Activated naive CD4-positive, alpha-beta T cell treated with anti-CD3 and anti-CD28 coated beads, Interleukin-2, amount 50 U/mL, for 72 hours (primary cell): ENCODE measurements at regions not wholly inside any gene's neighbourhood (a gene's known extent, or its start where the extent isn't known, plus 50 kb on each side); places are given as distances from the start of the nearest gene placed in this dataset.
A peak's percentile ranks its signal among the peaks of the same experiment; 100 is the strongest.
"Not testable (repeated sequence)": the region's sequence is repeated elsewhere in the genome, so short reads cannot be mapped to it uniquely, and the experiment has no call there.

ENCODE experiments used
- ATAC-seq, 2 donors: fragments of 150-1000 bp; cut with Tn5 transposase; 2 replicates each; pipeline ENCODE4 v1.10.0; 2021; ENCODE audit warnings: mild to moderate bottlenecking in 2 of 2, moderate library complexity in 2 of 2
- DNase-seq, 2 donors: peaks; one replicate each; pipeline ENCODE4 v3.0.0; 2021 to 2022; ENCODE audit warnings: low spot score in 2 of 2
- H3K27ac Mint-ChIP-seq, 2 donors: one replicate each; pipeline ENCODE4 v1.8.0; 2022; ENCODE audit warnings: mild to moderate bottlenecking in 2 of 2, mixed read lengths in 2 of 2
- H3K36me3 Mint-ChIP-seq, 2 donors: one replicate each; pipeline ENCODE4 v1.8.0; 2022; ENCODE audit warnings: mixed read lengths in 2 of 2
- H3K9me3 Mint-ChIP-seq, 2 donors: one replicate each; pipeline ENCODE4 v1.8.0; 2022; ENCODE audit warnings: mixed read lengths in 2 of 2

GRCh38 chr6:16993396-16993795, 108.5 kb upstream of the STMND1 start:
- Mint-ChIP-seq H3K9me3 (peaks cover 10 to 14% of the 10 kb centered on the region in 2 donors), H3K36me3 (peaks cover 10 to 13% of the 10 kb centered on the region in 2 donors), H3K27ac (no peak overlapping the region)
- DNase-seq, result no peak
- no peak for ATAC-seq

GRCh38 chr6:16991981-16992629, 109.7 kb upstream of the STMND1 start:
- no peak for DNase-seq
- H3K9me3 Mint-ChIP-seq, result peaks cover 14 to 15% of the 10 kb centered on the region in 2 donors
- peaks cover 17 to 20% of the 10 kb centered on the region in 2 donors for H3K36me3 Mint-ChIP-seq

GRCh38 chr6:16989976-16990375, 111.9 kb upstream of the STMND1 start:
- not testable (repeated sequence) for DNase-seq, H3K27ac Mint-ChIP-seq, ATAC-seq
- peaks cover 17 to 20% of the 10 kb centered on the region in 2 donors for H3K36me3 Mint-ChIP-seq
- H3K9me3 Mint-ChIP-seq, result peaks cover 14 to 15% of the 10 kb centered on the region in 2 donors

More at GRCh38 chr6:16991981-16992629, 109.7 kb upstream of the STMND1 start:
- ATAC-seq, result no peak
- H3K27ac Mint-ChIP-seq, result no peak overlapping the region

GRCh38 chr6:16989382-16989781, 112.5 kb upstream of the STMND1 start:
- H3K9me3 Mint-ChIP-seq, result peaks cover 14 to 15% of the 10 kb centered on the region in 2 donors
- no peak for ATAC-seq

GRCh38 chr6:16987996-16988395, 113.9 kb upstream of the STMND1 start:
- Mint-ChIP-seq H3K36me3 (peaks cover 17 to 20% of the 10 kb centered on the region in 2 donors), H3K27ac (no peak overlapping the region), H3K9me3 (peaks cover 14 to 15% of the 10 kb centered on the region in 2 donors)
- ATAC-seq, result no peak
- no peak for DNase-seq

More at GRCh38 chr6:16989382-16989781, 112.5 kb upstream of the STMND1 start:
- Mint-ChIP-seq H3K27ac (no peak overlapping the region), H3K36me3 (peaks cover 17 to 20% of the 10 kb centered on the region in 2 donors)
- no peak for DNase-seq

- H3K9me3 Mint-ChIP-seq, result peaks cover 11 to 15% of the 10 kb centered on the region in 2 donors
- no peak overlapping the region for H3K27ac Mint-ChIP-seq
- H3K36me3 Mint-ChIP-seq, result peaks cover 17 to 20% of the 10 kb centered on the region in 2 donors
- ATAC-seq (no peak), DNase-seq (no peak)
Observed at GRCh38 chr6:16985513-16986284, 116.2 kb upstream of the STMND1 start.

GRCh38 chr6:16982807-16983206, 119.0 kb upstream of the STMND1 start:
- peaks cover 1 to 3% of the 10 kb centered on the region in 2 donors for H3K36me3 Mint-ChIP-seq
- ATAC-seq (no peak), DNase-seq (no peak)
- no peak overlapping the region for H3K27ac Mint-ChIP-seq
- H3K9me3 Mint-ChIP-seq, result peaks cover 0 to 5% of the 10 kb centered on the region in 2 donors

GRCh38 chr6:16979677-16980370, 122.0 kb upstream of the STMND1 start:
- no peak for ATAC-seq
- no peak overlapping the region for H3K27ac Mint-ChIP-seq
- no peak for DNase-seq
- H3K36me3 Mint-ChIP-seq, result no peaks in the 10 kb centered on the region
- peaks cover 0 to 7% of the 10 kb centered on the region in 2 donors for H3K9me3 Mint-ChIP-seq

GRCh38 chr6:16978686-16979085, 123.2 kb upstream of the STMND1 start:
- DNase-seq (no peak), ATAC-seq (peak in 1 of 2 donors; percentile 86)
- Mint-ChIP-seq H3K27ac (no peak overlapping the region), H3K36me3 (no peaks in the 10 kb centered on the region), H3K9me3 (peaks cover 0 to 7% of the 10 kb centered on the region in 2 donors)

- DNase-seq (no peak), ATAC-seq (no peak)
- H3K27ac Mint-ChIP-seq, result no peak overlapping the region
- no peaks in the 10 kb centered on the region for H3K36me3 Mint-ChIP-seq
- peaks cover 0 to 7% of the 10 kb centered on the region in 2 donors for H3K9me3 Mint-ChIP-seq
Observed at GRCh38 chr6:16976385-16977183, 125.3 kb upstream of the STMND1 start.

- no peak for ATAC-seq
- H3K9me3 Mint-ChIP-seq, result peaks cover 0 to 7% of the 10 kb centered on the region in 2 donors
- H3K27ac Mint-ChIP-seq, result no peak overlapping the region
- no peaks in the 10 kb centered on the region for H3K36me3 Mint-ChIP-seq
- no peak for DNase-seq
Observed at GRCh38 chr6:16974704-16975359, 127.0 kb upstream of the STMND1 start.

GRCh38 chr6:16974387-16974673, 127.5 kb upstream of the STMND1 start:
- Mint-ChIP-seq H3K9me3 (peaks cover 0 to 4% of the 10 kb centered on the region in 2 donors), H3K27ac (no peak overlapping the region), H3K36me3 (no peaks in the 10 kb centered on the region)
- ATAC-seq, result no peak
- DNase-seq, result no peak

GRCh38 chr6:16973545-16974386, 128.1 kb upstream of the STMND1 start:
- no peaks in the 10 kb centered on the region for H3K36me3 Mint-ChIP-seq
- H3K27ac Mint-ChIP-seq, result no peak overlapping the region
- ATAC-seq (no peak), DNase-seq (no peak)
- peaks cover 0 to 3% of the 10 kb centered on the region in 2 donors for H3K9me3 Mint-ChIP-seq

- DNase-seq (no peak), ATAC-seq (peak in 1 of 2 donors; percentile 35)
- H3K27ac Mint-ChIP-seq, result no peak overlapping the region
- peaks cover 0 to 3% of the 10 kb centered on the region in 2 donors for H3K9me3 Mint-ChIP-seq
- H3K36me3 Mint-ChIP-seq, result no peaks in the 10 kb centered on the region
Observed at GRCh38 chr6:16973051-16973450, 128.8 kb upstream of the STMND1 start.

- H3K9me3 Mint-ChIP-seq, result peaks cover 0 to under 1% of the 10 kb centered on the region in 2 donors
- no peak for DNase-seq
- ATAC-seq, result peak; percentile 50 to 79
Observed at GRCh38 chr6:16972535-16972934, 129.3 kb upstream of the STMND1 start.

More at GRCh38 chr6:16972535-16972934, 129.3 kb upstream of the STMND1 start:
- H3K36me3 Mint-ChIP-seq, result no peaks in the 10 kb centered on the region
- no peak overlapping the region for H3K27ac Mint-ChIP-seq
